ENCODE measurements at regions not wholly inside any gene's neighbourhood (a gene's known extent, or its start where the extent isn't known, plus 50 kb on each side); places are given as distances from the start of the nearest gene placed in this dataset.

- ChIA-PET POLR2A (no interaction called here), CTCF (no interaction called here)
- Histone ChIP-seq H3K27ac (ENCODE audit: extremely low read depth, low read depth, low read length) (no peak overlapping the region), H3K4me1 (ENCODE audit: control insufficient read depth, insufficient read depth, low read length) (no peaks in the 10 kb centered on the region), H3K36me3 (ENCODE audit: control insufficient read depth in 2 of 2, insufficient read depth in 1 of 2, low read length in 2 of 2) (no peaks in the 10 kb centered on the region), H3K9me3 (ENCODE audit: control insufficient read depth, insufficient read depth, low read depth, low read length) (no peaks in the 10 kb centered on the region), H3K4me3 (ENCODE audit: low read depth, low read length) (no peak overlapping the region)
- peak; percentile 40 for TF ChIP-seq PRDM6 (tag by site-specific recombination; IDR thresholded peaks at IDR 0.05)
- TF ChIP-seq ZNF658 (tag by site-specific recombination; IDR thresholded peaks at IDR 0.05), result no peak
- peak; percentile 59 for TF ChIP-seq SCRT2 (tag by site-specific recombination; IDR thresholded peaks at IDR 0.05)
- TF ChIP-seq SP7 (tag by site-specific recombination; IDR thresholded peaks at IDR 0.05), result peak; percentile 95
These were observed 599.3 kb downstream of the PYDC2 start for GRCh38 chr3:192060160-192060781.

- no peaks in the 10 kb centered on the region for H3K36me3 ChIP-seq (ENCODE audit: control insufficient read depth in 2 of 2, insufficient read depth in 1 of 2, low read length in 2 of 2)
- H3K4me1 ChIP-seq (ENCODE audit: control insufficient read depth, insufficient read depth, low read length), result no peaks in the 10 kb centered on the region
- CTCF ChIA-PET, result no interaction called here
- no peaks in the 10 kb centered on the region for H3K9me3 ChIP-seq (ENCODE audit: control insufficient read depth, insufficient read depth, low read depth, low read length)
- no peak for TF ChIP-seq TSHZ1 (tag by site-specific recombination; IDR thresholded peaks at IDR 0.05; ENCODE audit: borderline replicate concordance)
- TF ChIP-seq ZNF623 (tag by site-specific recombination; IDR thresholded peaks at IDR 0.05), result no peak
- H3K27ac ChIP-seq (ENCODE audit: extremely low read depth, low read depth, low read length), result no peak overlapping the region
- POLR2A ChIA-PET, result no interaction called here
- no peak overlapping the region for H3K4me3 ChIP-seq (ENCODE audit: low read depth, low read length)
These were observed 600.5 kb downstream of the PYDC2 start for GRCh38 chr3:192061426-192061825.

- no peak overlapping the region for H3K27ac ChIP-seq (ENCODE audit: extremely low read depth, low read depth, low read length)
- ChIA-PET CTCF (no interaction called here), POLR2A (no interaction called here)
- no peak overlapping the region for H3K4me3 ChIP-seq (ENCODE audit: low read depth, low read length)
- no peak for TF ChIP-seq OVOL3 (tag by site-specific recombination; IDR thresholded peaks at IDR 0.05)
- no peak for TF ChIP-seq ZNF202 (tag by site-specific recombination; IDR thresholded peaks at IDR 0.05; ENCODE audit: borderline replicate concordance)
- no peak for TF ChIP-seq ZBTB48 (tag by site-specific recombination; IDR thresholded peaks at IDR 0.05)
- TF ChIP-seq ZFHX2 (tag by site-specific recombination; conservative IDR thresholded peaks at IDR 0.05), result no peak
- no peak for TF ChIP-seq ZNF366 (tag by site-specific recombination; conservative IDR thresholded peaks at IDR 0.05)
- TF ChIP-seq ZNF266 (tag by site-specific recombination; IDR thresholded peaks at IDR 0.05; ENCODE audit: low read depth), result no peak
- TF ChIP-seq ZNF548 (tag by site-specific recombination; IDR thresholded peaks at IDR 0.05), result no peak
- TF ChIP-seq BCL11B (tag by site-specific recombination; IDR thresholded peaks at IDR 0.05; ENCODE audit: low read depth), result no peak
- no peak for TF ChIP-seq ZNF747 (tag by site-specific recombination; IDR thresholded peaks at IDR 0.05)
- no peak for TF ChIP-seq WT1 (tag by site-specific recombination; IDR thresholded peaks at IDR 0.05)
- TF ChIP-seq ZNF776 (tag by site-specific recombination; IDR thresholded peaks at IDR 0.05; ENCODE audit: borderline replicate concordance), result no peak
- TF ChIP-seq ELK4 (IDR thresholded peaks at IDR 0.05; ENCODE audit: borderline replicate concordance, low read depth, low read length), result no peak
- TF ChIP-seq BCL11A (tag by site-specific recombination; IDR thresholded peaks at IDR 0.05; ENCODE audit: low read depth), result no peak
- TF ChIP-seq ZBTB17 (tag by site-specific recombination; IDR thresholded peaks at IDR 0.05), result no peak
- no peaks in the 10 kb centered on the region for H3K9me3 ChIP-seq (ENCODE audit: control insufficient read depth, insufficient read depth, low read depth, low read length)
- H3K36me3 ChIP-seq (ENCODE audit: control insufficient read depth in 2 of 2, insufficient read depth in 1 of 2, low read length in 2 of 2), result no peaks in the 10 kb centered on the region
- no peaks in the 10 kb centered on the region for H3K4me1 ChIP-seq (ENCODE audit: control insufficient read depth, insufficient read depth, low read length)
These were observed 601.2 kb downstream of the PYDC2 start for GRCh38 chr3:192062186-192062585.

All from HEK293 (cell line).